ENCODE measurements at regions not wholly inside any gene's neighbourhood (a gene's known extent, or its start where the extent isn't known, plus 50 kb on each side); places are given as distances from the start of the nearest gene placed in this dataset.

GRCh38 chr4:3829211-3829955 lies 63.2 kb downstream of the ADRA2C start:
- no peak overlapping the region for H3K4me2 ChIP-seq (ENCODE audit: unreplicated experiment)
- no peak overlapping the region for H3K27ac ChIP-seq
- H3K27me3 ChIP-seq (replicated peaks; ENCODE audit: insufficient read depth): peaks cover 14% of the 10 kb centered on the region; the same call in 1 of the 2 replicates
- in situ Hi-C loops (cut with MboI): no loop called here
- no peaks in the 10 kb centered on the region for H3K36me3 ChIP-seq (ENCODE audit: low read depth)
- H3K9me2 ChIP-seq (ENCODE audit: insufficient read depth): no peaks in the 10 kb centered on the region
- no peaks in the 10 kb centered on the region for H3F3A ChIP-seq (ENCODE audit: insufficient read depth)
- 62 to 63% methylated on average over 20 of the region's 20 CpGs for WGBS, 2 experiments (ENCODE audit: low coverage in 1 of 2, low lambda C conversion rate in 2 of 2, missing lambda C conversion rate in 2 of 2)
- no peak overlapping the region for H2AFZ ChIP-seq
- no peaks in the 10 kb centered on the region for H3K9me3 ChIP-seq (ENCODE audit: low read depth)
- H4K20me1 ChIP-seq (ENCODE audit: insufficient read depth): no peaks in the 10 kb centered on the region
- H3K9ac ChIP-seq: no peak overlapping the region
- TF ChIP-seq EZH2 (IDR thresholded peaks at IDR 0.05; ENCODE audit: insufficient read depth, poor library complexity, severe bottlenecking): no peak
- no peak for TF ChIP-seq EZH2phosphoT487 (IDR thresholded peaks at IDR 0.05; ENCODE audit: insufficient read depth, low read depth)
- no peak for DNase-seq
- H3K4me3 ChIP-seq: no peak overlapping the region
- no peaks in the 10 kb centered on the region for H3K4me1 ChIP-seq (ENCODE audit: insufficient read depth)
- no peaks in the 10 kb centered on the region for H3K79me2 ChIP-seq (ENCODE audit: insufficient read depth)

GRCh38 chr4:3829956-3830773 lies 64.0 kb downstream of the ADRA2C start:
- Histone ChIP-seq H3K4me1 (ENCODE audit: insufficient read depth) (no peaks in the 10 kb centered on the region), H3K9me3 (ENCODE audit: low read depth) (no peaks in the 10 kb centered on the region), H3K9me2 (ENCODE audit: insufficient read depth) (no peaks in the 10 kb centered on the region), H3K4me3 (no peak overlapping the region), H3K36me3 (ENCODE audit: low read depth) (no peaks in the 10 kb centered on the region), H3K27me3 (replicated peaks; ENCODE audit: insufficient read depth) (peaks cover 18% of the 10 kb centered on the region; the same call in 1 of the 2 replicates), H3K79me2 (ENCODE audit: insufficient read depth) (no peaks in the 10 kb centered on the region), H3K4me2 (ENCODE audit: unreplicated experiment) (no peak overlapping the region), H3F3A (ENCODE audit: insufficient read depth) (no peaks in the 10 kb centered on the region), H3K27ac (no peak overlapping the region), H3K9ac (no peak overlapping the region), H4K20me1 (ENCODE audit: insufficient read depth) (no peaks in the 10 kb centered on the region), H2AFZ (no peak overlapping the region)
- in situ Hi-C loops (cut with MboI): no loop called here
- no peak for DNase-seq
- TF ChIP-seq EZH2phosphoT487 (IDR thresholded peaks at IDR 0.05; ENCODE audit: insufficient read depth, low read depth): no peak
- TF ChIP-seq EZH2 (IDR thresholded peaks at IDR 0.05; ENCODE audit: insufficient read depth, poor library complexity, severe bottlenecking): no peak
- 49 to 51% methylated on average over 14 to 19 of the region's 19 CpGs for WGBS, 2 experiments (ENCODE audit: low coverage in 1 of 2, low lambda C conversion rate in 2 of 2, missing lambda C conversion rate in 2 of 2)

- in situ Hi-C loops (cut with MboI): no loop called here
- peaks cover 22% of the 10 kb centered on the region; the same call in 1 of the 2 replicates for H3K27me3 ChIP-seq (replicated peaks; ENCODE audit: insufficient read depth)
- TF ChIP-seq EZH2 (IDR thresholded peaks at IDR 0.05; ENCODE audit: insufficient read depth, poor library complexity, severe bottlenecking): no peak
- TF ChIP-seq EZH2phosphoT487 (IDR thresholded peaks at IDR 0.05; ENCODE audit: insufficient read depth, low read depth): no peak
- H3K9ac ChIP-seq: no peak overlapping the region
- no peak for DNase-seq
- H3K4me1 ChIP-seq (ENCODE audit: insufficient read depth): no peaks in the 10 kb centered on the region
- no peak overlapping the region for H2AFZ ChIP-seq
- no peaks in the 10 kb centered on the region for H3F3A ChIP-seq (ENCODE audit: insufficient read depth)
- no peaks in the 10 kb centered on the region for H3K9me3 ChIP-seq (ENCODE audit: low read depth)
- H3K27ac ChIP-seq: no peak overlapping the region
- no peak overlapping the region for H3K4me2 ChIP-seq (ENCODE audit: unreplicated experiment)
- H3K79me2 ChIP-seq (ENCODE audit: insufficient read depth): no peaks in the 10 kb centered on the region
- no peaks in the 10 kb centered on the region for H4K20me1 ChIP-seq (ENCODE audit: insufficient read depth)
- 53 to 54% methylated on average over 10 to 13 of the region's 13 CpGs for WGBS, 2 experiments (ENCODE audit: low coverage in 1 of 2, low lambda C conversion rate in 2 of 2, missing lambda C conversion rate in 2 of 2)
- no peak overlapping the region for H3K4me3 ChIP-seq
- no peaks in the 10 kb centered on the region for H3K36me3 ChIP-seq (ENCODE audit: low read depth)
- no peaks in the 10 kb centered on the region for H3K9me2 ChIP-seq (ENCODE audit: insufficient read depth)
These were observed 64.8 kb downstream of the ADRA2C start for GRCh38 chr4:3830774-3831528.

- no peaks in the 10 kb centered on the region for H3K79me2 ChIP-seq (ENCODE audit: insufficient read depth)
- H3F3A ChIP-seq (ENCODE audit: insufficient read depth): no peaks in the 10 kb centered on the region
- TF ChIP-seq EZH2 (IDR thresholded peaks at IDR 0.05; ENCODE audit: insufficient read depth, poor library complexity, severe bottlenecking): no peak
- no peak for TF ChIP-seq EZH2phosphoT487 (IDR thresholded peaks at IDR 0.05; ENCODE audit: insufficient read depth, low read depth)
- peaks cover 27% of the 10 kb centered on the region; the same call in 1 of the 2 replicates for H3K27me3 ChIP-seq (replicated peaks; ENCODE audit: insufficient read depth)
- H3K27ac ChIP-seq: no peak overlapping the region
- no peaks in the 10 kb centered on the region for H3K9me2 ChIP-seq (ENCODE audit: insufficient read depth)
- H3K9ac ChIP-seq: no peak overlapping the region
- no peak overlapping the region for H3K4me2 ChIP-seq (ENCODE audit: unreplicated experiment)
- no peak for DNase-seq
- no peaks in the 10 kb centered on the region for H3K4me1 ChIP-seq (ENCODE audit: insufficient read depth)
- 43 to 51% methylated on average over 14 of the region's 14 CpGs for WGBS, 2 experiments (ENCODE audit: low coverage in 1 of 2, low lambda C conversion rate in 2 of 2, missing lambda C conversion rate in 2 of 2)
- H3K36me3 ChIP-seq (ENCODE audit: low read depth): no peaks in the 10 kb centered on the region
- no peaks in the 10 kb centered on the region for H4K20me1 ChIP-seq (ENCODE audit: insufficient read depth)
- no peaks in the 10 kb centered on the region for H3K9me3 ChIP-seq (ENCODE audit: low read depth)
- in situ Hi-C loops (cut with MboI): no loop called here
- no peak overlapping the region for H2AFZ ChIP-seq
- no peak overlapping the region for H3K4me3 ChIP-seq
These were observed 65.5 kb downstream of the ADRA2C start for GRCh38 chr4:3831529-3832150.

Measured in GM23248 (cell line).